GM23248 (cell line): ENCODE measurements at regions not wholly inside any gene's neighbourhood (a gene's known extent, or its start where the extent isn't known, plus 50 kb on each side); places are given as distances from the start of the nearest gene placed in this dataset.

ENCODE experiments used
- DNase-seq: peaks from one replicate; pipeline ENCODE4 v3.0.0-alpha.2; 2015
- H2AFZ ChIP-seq: fragments of 200-600 bp; sonication (generic); 2 replicates; pipeline ENCODE4 v1.6.1; 2016; ENCODE audit warnings: antibody characterized with exemption
- H3F3A ChIP-seq: fragments of 200-600 bp; sonication (generic); 2 replicates; pipeline ENCODE4 v1.6.1; 2016; ENCODE audit warnings: mild to moderate bottlenecking, antibody characterized with exemption, mixed run types; ENCODE audit not compliant: insufficient read depth
- H3K27ac ChIP-seq: fragments of 200-600 bp; sonication (generic); 2 replicates; pipeline ENCODE4 v1.5.1; 2016; ENCODE audit warnings: mild to moderate bottlenecking
- H3K27me3 ChIP-seq: fragments of 200-600 bp; sonication (generic); replicated peaks from 2 replicates; pipeline ENCODE4 v1.6.1; 2016; ENCODE audit warnings: mild to moderate bottlenecking; ENCODE audit not compliant: insufficient read depth
- H3K36me3 ChIP-seq: fragments of 200-600 bp; sonication (generic); 2 replicates; pipeline ENCODE4 v1.6.1; 2016; ENCODE audit warnings: low read depth, mild to moderate bottlenecking
- H3K4me1 ChIP-seq: fragments of 200-600 bp; sonication (generic); 2 replicates; pipeline ENCODE4 v1.6.1; 2016; ENCODE audit warnings: mild to moderate bottlenecking; ENCODE audit not compliant: insufficient read depth
- H3K4me2 ChIP-seq: fragments of 200-600 bp; sonication (generic); one replicate; pipeline ENCODE4 v1.6.1; 2016; ENCODE audit warnings: mild to moderate bottlenecking; ENCODE audit not compliant: unreplicated experiment
- H3K4me3 ChIP-seq: fragments of 200-600 bp; sonication (generic); 2 replicates; pipeline ENCODE4 v1.5.1; 2016; ENCODE audit warnings: mild to moderate bottlenecking
- H3K79me2 ChIP-seq: fragments of 200-600 bp; sonication (generic); 2 replicates; pipeline ENCODE4 v1.6.1; 2016; ENCODE audit warnings: mild to moderate bottlenecking; ENCODE audit not compliant: insufficient read depth
- H3K9ac ChIP-seq: fragments of 200-600 bp; sonication (generic); 2 replicates; pipeline ENCODE4 v1.6.1; 2016; ENCODE audit warnings: mild to moderate bottlenecking
- H3K9me2 ChIP-seq: fragments of 200-600 bp; sonication (generic); 2 replicates; pipeline ENCODE4 v1.6.1; 2016; ENCODE audit warnings: mixed run types, mild to moderate bottlenecking, moderate library complexity; ENCODE audit not compliant: insufficient read depth
- H3K9me3 ChIP-seq: fragments of 200-600 bp; sonication (generic); one replicate; pipeline ENCODE4 v1.6.1; 2017; ENCODE audit warnings: low read depth
- H4K20me1 ChIP-seq: fragments of 200-600 bp; sonication (generic); 2 replicates; pipeline ENCODE4 v1.6.0; 2016; ENCODE audit not compliant: insufficient read depth
- EZH2 ChIP-seq: fragments of 200-600 bp; sonication (generic); IDR thresholded peaks from 2 replicates; pipeline ENCODE4 v1.6.1; 2018; ENCODE audit warnings: antibody characterized with exemption, mild to moderate bottlenecking; ENCODE audit not compliant: insufficient read depth, poor library complexity, severe bottlenecking
- EZH2phosphoT487 ChIP-seq: fragments of 200-600 bp; sonication (generic); IDR thresholded peaks from 2 replicates; pipeline ENCODE4 v1.6.1; 2018; ENCODE audit warnings: antibody characterized with exemption, moderate library complexity, mild to moderate bottlenecking, low read depth; ENCODE audit not compliant: insufficient read depth
- WGBS, 2 experiments: methylation state at CpG; one replicate each; pipeline ENCODE4 v1.1.6; 2015 to 2017; ENCODE audit warnings: low lambda C conversion rate in 2 of 2, low coverage in 1 of 2; ENCODE audit errors: missing lambda C conversion rate in 2 of 2; 5-methylcytosine and 5-hydroxymethylcytosine counted together
- in situ Hi-C: fragments of 300-500 bp; cut with MboI; formaldehyde crosslinking; loops from 2 replicates; pipeline ENCODE4 v1.15.0; 2020

GRCh38 chr3:144466540-144466939, 494.9 kb downstream of the DIPK2A start:
- Histone ChIP-seq H3K27ac (no peak overlapping the region), H3K9me2 (no peaks in the 10 kb centered on the region)
- WGBS, 2 experiments, result 19 to 20% methylated on average over 2 of the region's 2 CpGs

GRCh38 chr3:144470666-144471065, 499.0 kb downstream of the DIPK2A start:
- 79 to 86% methylated on average over 2 of the region's 2 CpGs for WGBS, 2 experiments
- no peaks in the 10 kb centered on the region for H3K27me3 ChIP-seq
- no peak for TF ChIP-seq EZH2
- no peak for TF ChIP-seq EZH2phosphoT487
- in situ Hi-C loops, result no loop called here
- no peak for DNase-seq
- H4K20me1 ChIP-seq, result no peaks in the 10 kb centered on the region
- H3K4me1 ChIP-seq, result no peaks in the 10 kb centered on the region
- H3K9ac ChIP-seq, result no peak overlapping the region
- no peak overlapping the region for H2AFZ ChIP-seq
- no peaks in the 10 kb centered on the region for H3K79me2 ChIP-seq
- no peaks in the 10 kb centered on the region for H3K9me3 ChIP-seq
- no peak overlapping the region for H3K27ac ChIP-seq
- no peaks in the 10 kb centered on the region for H3F3A ChIP-seq
- H3K9me2 ChIP-seq, result no peaks in the 10 kb centered on the region
- no peak overlapping the region for H3K4me3 ChIP-seq
- H3K36me3 ChIP-seq, result no peaks in the 10 kb centered on the region
- no peak overlapping the region for H3K4me2 ChIP-seq

More at GRCh38 chr3:144466540-144466939, 494.9 kb downstream of the DIPK2A start:
- H2AFZ ChIP-seq, result no peak overlapping the region
- H3K79me2 ChIP-seq, result no peaks in the 10 kb centered on the region
- no peaks in the 10 kb centered on the region for H3K4me1 ChIP-seq
- in situ Hi-C loops, result no loop called here
- H3K4me3 ChIP-seq, result no peak overlapping the region
- no peaks in the 10 kb centered on the region for H4K20me1 ChIP-seq
- no peak overlapping the region for H3K9ac ChIP-seq
- H3F3A ChIP-seq, result no peaks in the 10 kb centered on the region
- no peak overlapping the region for H3K4me2 ChIP-seq
- no peaks in the 10 kb centered on the region for H3K27me3 ChIP-seq
- no peak for DNase-seq
- no peaks in the 10 kb centered on the region for H3K9me3 ChIP-seq
- TF ChIP-seq EZH2 (no peak), EZH2phosphoT487 (no peak)
- H3K36me3 ChIP-seq, result no peaks in the 10 kb centered on the region

- H3K79me2 ChIP-seq, result no peaks in the 10 kb centered on the region
- H3K4me3 ChIP-seq, result no peak overlapping the region
- no peaks in the 10 kb centered on the region for H3F3A ChIP-seq
- H3K36me3 ChIP-seq, result no peaks in the 10 kb centered on the region
- no peaks in the 10 kb centered on the region for H3K27me3 ChIP-seq
- H3K4me1 ChIP-seq, result no peaks in the 10 kb centered on the region
- H3K27ac ChIP-seq, result no peak overlapping the region
- H4K20me1 ChIP-seq, result no peaks in the 10 kb centered on the region
- H3K9ac ChIP-seq, result no peak overlapping the region
- H2AFZ ChIP-seq, result no peak overlapping the region
- H3K9me3 ChIP-seq, result no peaks in the 10 kb centered on the region
- no peak for TF ChIP-seq EZH2
- no peak for TF ChIP-seq EZH2phosphoT487
- no peaks in the 10 kb centered on the region; the same call in 1 of the 2 replicates for H3K9me2 ChIP-seq
- DNase-seq, result no peak
- no peak overlapping the region for H3K4me2 ChIP-seq
- WGBS, 2 experiments, result 12 to 20% methylated on average over 1 of the region's 1 CpG
- in situ Hi-C loops, result no loop called here
Measured at GRCh38 chr3:144477593-144477992, 506.0 kb downstream of the DIPK2A start.

- H3K9me2 ChIP-seq, result no peaks in the 10 kb centered on the region; the same call in 1 of the 2 replicates
- TF ChIP-seq EZH2phosphoT487 (no peak), EZH2 (no peak)
- H3K4me2 ChIP-seq, result no peak overlapping the region
- no peaks in the 10 kb centered on the region for H3K79me2 ChIP-seq
- H3K9me3 ChIP-seq, result no peaks in the 10 kb centered on the region
- no peak for DNase-seq
- H3F3A ChIP-seq, result no peaks in the 10 kb centered on the region
- no peak overlapping the region for H3K4me3 ChIP-seq
- H3K4me1 ChIP-seq, result no peaks in the 10 kb centered on the region
- no peaks in the 10 kb centered on the region for H4K20me1 ChIP-seq
- H3K27me3 ChIP-seq, result no peaks in the 10 kb centered on the region
- H2AFZ ChIP-seq, result no peak overlapping the region
- no peak overlapping the region for H3K9ac ChIP-seq
- H3K36me3 ChIP-seq, result no peaks in the 10 kb centered on the region
- H3K27ac ChIP-seq, result no peak overlapping the region
- in situ Hi-C loops, result no loop called here
Measured at GRCh38 chr3:144480416-144480919, 508.8 kb downstream of the DIPK2A start.

GRCh38 chr3:144482876-144483275, 511.3 kb downstream of the DIPK2A start:
- no peaks in the 10 kb centered on the region; the same call in 1 of the 2 replicates for H3K9me2 ChIP-seq
- TF ChIP-seq EZH2, result no peak
- no peak for TF ChIP-seq EZH2phosphoT487
- no peak for DNase-seq
- H3K79me2 ChIP-seq, result no peaks in the 10 kb centered on the region
- no peak overlapping the region for H3K9ac ChIP-seq
- no peaks in the 10 kb centered on the region for H3K9me3 ChIP-seq
- no peaks in the 10 kb centered on the region for H3K27me3 ChIP-seq
- H3K4me3 ChIP-seq, result no peak overlapping the region
- no peaks in the 10 kb centered on the region for H3K36me3 ChIP-seq
- H4K20me1 ChIP-seq, result no peaks in the 10 kb centered on the region
- H2AFZ ChIP-seq, result no peak overlapping the region
- no peaks in the 10 kb centered on the region for H3K4me1 ChIP-seq
- WGBS, 2 experiments, result 37 to 43% methylated on average over 2 of the region's 2 CpGs
- H3K27ac ChIP-seq, result no peak overlapping the region
- H3F3A ChIP-seq, result no peaks in the 10 kb centered on the region
- in situ Hi-C loops, result no loop called here
- H3K4me2 ChIP-seq, result no peak overlapping the region
